ENCODE measurements at regions not wholly inside any gene's neighbourhood (a gene's known extent, or its start where the extent isn't known, plus 50 kb on each side); places are given as distances from the start of the nearest gene placed in this dataset.

GRCh38 chr12:124370384-124370783, 75.5 kb downstream of the RFLNA start:
- Histone ChIP-seq H3K36me3 (ENCODE audit: insufficient read depth, low read length) (peaks cover 13% of the 10 kb centered on the region), H3K79me2 (ENCODE audit: control insufficient read depth, insufficient read depth, low read length, unreplicated experiment) (peaks cover 40% of the 10 kb centered on the region), H3K27ac (ENCODE audit: low read depth, low read length) (peak overlapping the region; percentile 92), H2AFZ (ENCODE audit: low read length, unreplicated experiment) (no peak overlapping the region), H3K4me3 (ENCODE audit: low read depth, low read length) (no peak overlapping the region), H3K4me1 (ENCODE audit: control insufficient read depth, insufficient read depth, low read length, unreplicated experiment) (peaks cover 31% of the 10 kb centered on the region), H3K27me3 (ENCODE audit: insufficient read depth, low read length) (no peaks in the 10 kb centered on the region)

GRCh38 chr12:124369827-124370378, 75.0 kb downstream of the RFLNA start:
- peaks cover 41% of the 10 kb centered on the region for H3K79me2 ChIP-seq (ENCODE audit: control insufficient read depth, insufficient read depth, low read length, unreplicated experiment)
- no peak overlapping the region for H3K4me3 ChIP-seq (ENCODE audit: low read depth, low read length)
- peaks cover 10% of the 10 kb centered on the region for H3K36me3 ChIP-seq (ENCODE audit: insufficient read depth, low read length)
- H3K27ac ChIP-seq (ENCODE audit: low read depth, low read length), result peak overlapping the region; percentile 92
- H3K27me3 ChIP-seq (ENCODE audit: insufficient read depth, low read length), result no peaks in the 10 kb centered on the region
- no peak overlapping the region for H2AFZ ChIP-seq (ENCODE audit: low read length, unreplicated experiment)
- H3K4me1 ChIP-seq (ENCODE audit: control insufficient read depth, insufficient read depth, low read length, unreplicated experiment), result peaks cover 31% of the 10 kb centered on the region

- no peak overlapping the region for H2AFZ ChIP-seq (ENCODE audit: low read length, unreplicated experiment)
Measured at GRCh38 chr12:124369055-124369826, 74.3 kb downstream of the RFLNA start.

GRCh38 chr12:124368421-124369032, 73.6 kb downstream of the RFLNA start:
- no peak overlapping the region for H3K4me3 ChIP-seq (ENCODE audit: low read depth, low read length)
- peak overlapping the region; percentile 92 for H3K27ac ChIP-seq (ENCODE audit: low read depth, low read length)
- peaks cover 31% of the 10 kb centered on the region for H3K4me1 ChIP-seq (ENCODE audit: control insufficient read depth, insufficient read depth, low read length, unreplicated experiment)
- H2AFZ ChIP-seq (ENCODE audit: low read length, unreplicated experiment), result no peak overlapping the region
- H3K79me2 ChIP-seq (ENCODE audit: control insufficient read depth, insufficient read depth, low read length, unreplicated experiment), result peaks cover 48% of the 10 kb centered on the region
- no peaks in the 10 kb centered on the region for H3K27me3 ChIP-seq (ENCODE audit: insufficient read depth, low read length)
- peaks cover 5% of the 10 kb centered on the region for H3K36me3 ChIP-seq (ENCODE audit: insufficient read depth, low read length)

More at GRCh38 chr12:124369055-124369826, 74.3 kb downstream of the RFLNA start:
- Histone ChIP-seq H3K4me1 (ENCODE audit: control insufficient read depth, insufficient read depth, low read length, unreplicated experiment) (peaks cover 31% of the 10 kb centered on the region), H3K27ac (ENCODE audit: low read depth, low read length) (peak overlapping the region; percentile 92), H3K27me3 (ENCODE audit: insufficient read depth, low read length) (no peaks in the 10 kb centered on the region), H3K79me2 (ENCODE audit: control insufficient read depth, insufficient read depth, low read length, unreplicated experiment) (peaks cover 44% of the 10 kb centered on the region), H3K36me3 (ENCODE audit: insufficient read depth, low read length) (peaks cover 10% of the 10 kb centered on the region), H3K4me3 (ENCODE audit: low read depth, low read length) (no peak overlapping the region)

- Histone ChIP-seq H3K27ac (ENCODE audit: low read depth, low read length) (no peak overlapping the region), H3K36me3 (ENCODE audit: insufficient read depth, low read length) (peaks cover 5% of the 10 kb centered on the region), H2AFZ (ENCODE audit: low read length, unreplicated experiment) (no peak overlapping the region)
Measured at GRCh38 chr12:124365726-124366430, 71.0 kb downstream of the RFLNA start.

More at GRCh38 chr12:124365726-124366430, 71.0 kb downstream of the RFLNA start:
- H3K27me3 ChIP-seq (ENCODE audit: insufficient read depth, low read length), result no peaks in the 10 kb centered on the region
- H3K4me1 ChIP-seq (ENCODE audit: control insufficient read depth, insufficient read depth, low read length, unreplicated experiment), result peaks cover 31% of the 10 kb centered on the region
- no peak overlapping the region for H3K4me3 ChIP-seq (ENCODE audit: low read depth, low read length)
- peaks cover 58% of the 10 kb centered on the region for H3K79me2 ChIP-seq (ENCODE audit: control insufficient read depth, insufficient read depth, low read length, unreplicated experiment)
